ENCODE measurements at regions not wholly inside any gene's neighbourhood (a gene's known extent, or its start where the extent isn't known, plus 50 kb on each side); places are given as distances from the start of the nearest gene placed in this dataset.

DNA sequence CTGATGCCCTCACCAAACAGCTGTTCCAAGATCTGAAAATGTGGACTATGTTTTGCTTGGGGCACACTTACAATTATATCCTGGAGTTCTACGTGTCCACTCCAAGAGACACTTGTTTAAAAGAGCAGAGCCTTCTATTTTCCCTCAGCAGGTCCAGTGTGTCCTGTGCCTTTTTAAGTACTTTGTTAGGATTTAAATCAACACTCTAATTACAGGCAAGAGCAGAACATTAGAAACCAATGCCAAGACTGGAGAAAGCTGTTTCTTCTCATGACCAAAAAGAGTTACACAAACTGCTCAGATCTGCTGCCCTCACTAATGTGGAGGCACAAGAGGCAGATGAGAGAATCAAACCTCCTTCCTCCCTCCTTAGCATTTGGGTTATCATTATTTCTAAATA is 452.9 kb downstream of the LMO4 start:
- H3K4me3 ChIP-seq (ENCODE audit: control insufficient read depth, low read depth, low read length) = no peak overlapping the region
- TF ChIP-seq CTCF (conservative IDR thresholded peaks at IDR 0.05; ENCODE audit: control insufficient read depth, insufficient read depth, low read depth, low read length) = no peak
- DNase-seq (ENCODE audit: low read depth) = no peak

DNA sequence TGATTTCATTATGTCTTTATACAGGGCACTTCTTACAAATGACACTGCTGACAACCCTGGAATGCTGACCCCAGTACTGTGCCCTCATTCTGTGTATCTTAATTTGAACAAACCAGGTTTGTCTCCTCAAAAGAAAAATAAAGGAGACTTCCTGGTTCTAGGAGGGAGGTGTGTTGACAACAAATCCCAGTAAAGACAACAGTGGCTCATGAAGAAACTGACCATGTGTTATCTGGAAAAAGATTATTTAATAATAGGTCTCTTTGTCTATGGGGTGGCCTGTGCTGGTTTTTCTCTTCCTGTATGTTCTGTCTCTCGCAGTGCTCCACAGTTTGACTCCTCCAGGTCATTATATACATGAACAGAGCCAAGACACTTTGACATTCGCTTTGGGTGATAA is 454.6 kb downstream of the LMO4 start:
- no peak for TF ChIP-seq CTCF (conservative IDR thresholded peaks at IDR 0.05; ENCODE audit: control insufficient read depth, insufficient read depth, low read depth, low read length)
- no peak for DNase-seq (ENCODE audit: low read depth)
- H3K4me3 ChIP-seq (ENCODE audit: control insufficient read depth, low read depth, low read length) = no peak overlapping the region

DNA sequence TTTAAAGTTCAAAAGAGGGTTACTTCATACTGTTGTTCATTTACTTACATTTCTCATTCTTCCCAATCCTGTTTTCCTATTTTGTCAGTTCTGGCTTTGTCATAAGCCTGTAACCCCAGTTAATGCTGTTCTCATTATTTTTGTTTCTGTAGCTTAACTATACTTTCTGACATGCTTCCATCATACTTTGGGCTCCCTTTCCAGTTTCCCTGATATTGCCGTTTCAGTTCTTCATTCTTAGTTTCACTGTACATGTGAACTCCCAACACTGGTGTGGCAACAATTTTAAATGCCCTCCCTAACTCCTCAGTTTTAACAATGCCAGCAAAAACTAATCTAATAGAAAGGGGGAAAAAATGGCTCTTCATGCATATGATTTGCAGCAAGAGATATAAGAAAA is 456.7 kb downstream of the LMO4 start:
- TF ChIP-seq CTCF (conservative IDR thresholded peaks at IDR 0.05; ENCODE audit: control insufficient read depth, insufficient read depth, low read depth, low read length) = no peak
- DNase-seq (ENCODE audit: low read depth) = no peak
- no peak overlapping the region for H3K4me3 ChIP-seq (ENCODE audit: control insufficient read depth, low read depth, low read length)

GRCh38 chr1:87786229-87786628 is 457.5 kb downstream of the LMO4 start:
- no peak for TF ChIP-seq CTCF (conservative IDR thresholded peaks at IDR 0.05; ENCODE audit: control insufficient read depth, insufficient read depth, low read depth, low read length)
- DNase-seq (ENCODE audit: low read depth) = no peak

DNA sequence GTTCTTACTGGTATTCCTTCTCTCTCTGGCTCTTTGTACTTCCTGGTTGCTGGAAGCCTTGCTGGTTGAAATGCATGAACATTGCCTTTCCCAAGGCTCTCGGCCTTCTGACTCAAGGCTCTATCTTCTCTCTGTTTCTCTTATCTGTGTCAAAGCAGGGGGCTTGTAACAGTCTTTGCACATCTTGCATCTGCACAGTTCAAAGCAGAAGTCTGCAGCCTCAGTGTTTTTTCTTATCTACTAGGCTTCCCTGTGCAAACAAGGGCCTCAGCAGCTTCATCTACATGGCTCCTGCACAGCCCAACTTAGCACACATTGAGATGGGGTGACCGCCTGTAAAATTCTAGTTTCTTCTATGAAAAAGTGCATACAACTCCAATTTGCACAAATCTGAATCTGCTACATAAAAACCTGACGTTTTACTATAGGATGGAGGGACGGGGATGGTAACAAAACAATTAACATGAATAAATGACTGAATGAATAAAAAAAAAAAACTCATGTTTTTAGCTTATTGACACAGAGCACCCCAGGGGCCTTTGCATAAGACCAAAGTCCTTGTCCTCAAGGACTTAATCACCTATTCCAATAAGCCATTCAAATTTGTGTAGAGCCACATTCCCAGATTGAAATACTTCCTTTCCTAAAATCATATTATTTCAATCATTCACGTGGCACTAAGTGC is 458.3 kb downstream of the LMO4 start:
- no peak for DNase-seq (ENCODE audit: low read depth)
- no peak overlapping the region for H3K4me3 ChIP-seq (ENCODE audit: control insufficient read depth, low read depth, low read length)
- TF ChIP-seq CTCF (conservative IDR thresholded peaks at IDR 0.05; ENCODE audit: control insufficient read depth, insufficient read depth, low read depth, low read length) = no peak

More at GRCh38 chr1:87786229-87786628, 457.5 kb downstream of the LMO4 start:
- H3K4me3 ChIP-seq (ENCODE audit: control insufficient read depth, low read depth, low read length) = no peak overlapping the region

- TF ChIP-seq CTCF (conservative IDR thresholded peaks at IDR 0.05; ENCODE audit: control insufficient read depth, insufficient read depth, low read depth, low read length) = no peak
- peak; percentile 43 for DNase-seq (ENCODE audit: low read depth)
- no peak overlapping the region for H3K4me3 ChIP-seq (ENCODE audit: control insufficient read depth, low read depth, low read length)
Measured at GRCh38 chr1:87787551-87787950, 458.9 kb downstream of the LMO4 start.

DNA sequence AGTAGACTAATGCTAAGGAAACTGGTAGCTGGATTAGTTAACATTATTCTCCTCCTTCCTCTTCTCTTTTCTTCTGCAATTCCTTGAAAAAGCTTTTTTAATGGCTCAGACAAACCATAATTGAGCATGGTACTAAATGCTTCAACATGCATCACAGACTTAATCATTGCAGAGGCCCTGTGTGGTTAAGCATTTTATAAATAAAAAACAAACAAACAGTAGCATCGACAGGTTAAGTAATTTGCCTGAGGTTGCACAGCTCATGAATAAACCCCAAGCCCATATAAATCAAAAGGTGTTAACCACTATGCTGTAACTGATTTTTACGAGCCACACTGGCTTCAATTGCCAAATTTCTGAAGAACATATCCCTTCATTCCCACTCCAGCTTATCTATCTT is 462.1 kb downstream of the LMO4 start:
- TF ChIP-seq CTCF (conservative IDR thresholded peaks at IDR 0.05; ENCODE audit: control insufficient read depth, insufficient read depth, low read depth, low read length) = no peak
- no peak for DNase-seq (ENCODE audit: low read depth)
- H3K4me3 ChIP-seq (ENCODE audit: control insufficient read depth, low read depth, low read length) = no peak overlapping the region

Data from fibroblast of mammary gland (primary cell).